HG03571 (cell line): ENCODE measurements at regions not wholly inside any gene's neighbourhood (a gene's known extent, or its start where the extent isn't known, plus 50 kb on each side); places are given as distances from the start of the nearest gene placed in this dataset.
"Not testable (repeated sequence)": the region's sequence is repeated elsewhere in the genome, so short reads cannot be mapped to it uniquely, and the experiment has no call there.

Source experiments
- ATAC-seq: cut with Tn5 transposase; IDR thresholded peaks from one replicate; pipeline ENCODE4 v1.9.1; 2021; ENCODE audit not compliant: unreplicated experiment

DNA sequence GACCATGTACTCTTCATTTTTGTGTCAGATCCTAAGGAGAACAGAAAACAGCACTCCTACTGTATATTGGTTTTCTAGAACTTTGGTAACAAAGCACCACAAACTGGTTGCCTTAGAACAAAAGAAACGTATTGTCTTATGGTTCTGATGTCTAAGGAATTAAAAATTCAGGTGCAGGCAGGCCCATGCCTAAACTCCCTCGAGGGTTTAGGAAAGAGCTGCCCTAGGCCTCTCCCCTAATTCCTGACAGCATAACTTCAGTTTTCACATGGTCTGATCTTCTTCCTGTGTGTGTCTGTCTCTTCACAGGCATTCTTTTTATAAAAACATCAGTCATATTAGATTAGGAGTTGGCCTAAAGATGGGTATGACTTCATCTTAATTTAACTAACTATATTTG, 1093.6 kb downstream of the TECRL start:
- no peak for ATAC-seq

DNA sequence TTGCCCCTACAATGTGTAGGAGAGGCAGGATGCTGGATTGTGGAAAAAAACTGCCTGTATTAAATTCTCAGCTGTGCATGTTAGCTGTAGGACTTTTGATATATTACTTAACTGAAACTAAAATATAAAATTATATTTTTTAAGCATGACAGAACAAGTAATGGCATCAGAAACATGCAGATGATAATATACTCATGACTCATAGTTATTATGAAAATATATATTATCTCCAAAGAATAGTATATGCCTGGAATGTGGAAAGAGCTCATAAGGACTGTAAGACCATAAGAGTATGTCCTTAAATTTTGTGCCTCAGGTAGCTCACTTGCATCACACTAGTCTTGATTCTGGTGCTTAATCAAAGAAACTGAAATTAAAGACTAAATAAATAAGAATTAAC, 1100.6 kb downstream of the TECRL start:
- ATAC-seq, result no peak

DNA sequence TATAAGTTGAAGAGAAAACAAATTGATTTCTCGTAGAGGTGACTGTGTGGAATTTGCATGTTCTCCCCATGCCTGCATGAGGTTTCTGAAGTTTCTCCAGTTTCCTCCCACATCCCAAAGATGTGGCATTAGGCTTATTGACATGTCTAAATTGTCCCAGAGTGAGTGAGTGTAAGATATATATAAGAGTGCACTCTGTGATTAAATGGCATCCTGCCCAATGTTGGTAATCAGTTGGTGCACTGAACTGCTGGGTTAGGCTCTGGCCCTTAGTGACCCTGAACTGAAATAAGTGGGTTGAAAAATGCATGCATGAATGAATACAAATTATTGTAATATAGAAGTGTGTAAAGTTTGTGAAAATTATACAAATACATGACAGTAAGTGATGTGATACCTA, 1106.5 kb downstream of the TECRL start:
- no peak for ATAC-seq

DNA sequence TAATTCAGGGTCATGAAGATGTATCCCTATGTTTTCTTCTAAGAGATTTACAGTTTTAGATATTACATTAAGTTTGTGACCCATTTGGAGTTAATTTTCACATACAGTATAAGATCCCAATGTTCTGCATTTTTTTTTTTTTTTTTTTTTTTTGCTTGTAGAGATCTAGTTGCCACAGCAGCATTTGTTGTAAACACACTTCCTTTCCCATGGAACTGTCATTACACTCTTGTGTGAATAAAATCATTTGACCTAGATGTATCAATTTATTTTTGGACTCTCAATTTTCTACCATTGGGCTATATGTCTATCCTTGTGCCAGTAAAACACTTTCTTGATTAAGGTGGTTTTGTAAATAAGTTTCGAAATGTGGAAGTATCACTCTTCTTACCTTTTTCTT, 1107.2 kb downstream of the TECRL start:
- ATAC-seq, result no peak

DNA sequence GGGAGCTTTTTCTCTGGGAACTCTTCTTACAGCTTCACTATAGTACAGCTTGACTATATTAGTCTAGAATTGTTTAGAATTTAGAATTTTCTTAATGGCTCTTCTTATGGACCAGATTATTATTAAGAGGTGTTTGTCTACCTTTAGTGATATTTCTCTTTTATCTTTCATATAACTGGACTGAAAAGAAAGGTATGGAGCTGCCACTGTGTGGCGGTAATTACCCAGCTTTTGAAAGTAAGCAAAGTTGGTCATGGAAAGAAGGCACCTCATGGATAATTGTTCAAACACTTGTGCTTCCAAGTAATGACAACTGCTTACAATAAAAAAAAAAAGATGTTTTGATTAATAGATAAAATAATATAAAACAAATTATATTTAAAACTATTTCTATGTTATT, 1112.5 kb downstream of the TECRL start:
- no peak for ATAC-seq

DNA sequence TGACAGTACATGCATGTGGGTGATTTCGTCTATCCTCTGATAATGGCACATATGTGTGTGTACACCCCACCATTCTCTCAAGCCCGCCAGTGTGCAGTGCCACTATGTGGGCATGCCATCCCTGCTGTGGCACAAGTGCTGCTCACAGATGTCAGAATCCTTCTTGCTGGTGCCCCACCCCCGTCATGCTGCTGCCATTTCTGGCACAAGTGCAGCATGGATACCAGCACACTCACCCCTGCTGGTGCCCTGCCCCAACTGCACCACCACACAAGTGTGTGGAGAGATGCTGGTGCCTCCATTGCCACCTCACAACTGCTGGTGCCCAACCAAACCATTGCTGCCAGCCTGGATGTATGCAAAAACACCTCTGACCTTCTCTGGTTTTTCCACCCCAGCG, 1133.8 kb downstream of the TECRL start:
- no peak for ATAC-seq

DNA sequence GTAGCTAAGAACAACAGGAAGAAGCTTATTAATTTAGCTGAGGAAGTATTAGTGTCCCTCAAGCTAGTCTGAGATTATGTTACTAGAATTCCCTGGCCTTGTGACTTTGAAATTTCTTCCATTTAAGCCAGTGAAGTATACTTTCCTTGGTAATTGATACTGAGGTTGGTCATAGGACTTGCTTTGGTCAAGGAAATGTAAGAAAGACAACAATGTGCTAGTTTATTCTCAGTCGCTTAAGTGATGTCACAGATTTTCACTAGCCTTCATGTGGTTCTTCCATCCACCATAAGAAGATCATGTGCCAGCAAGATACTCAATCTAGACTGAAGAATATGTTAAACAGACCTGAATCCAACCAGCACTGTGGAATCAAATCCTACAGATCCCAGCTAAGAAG, 1140.1 kb downstream of the TECRL start:
- no peak for ATAC-seq

DNA sequence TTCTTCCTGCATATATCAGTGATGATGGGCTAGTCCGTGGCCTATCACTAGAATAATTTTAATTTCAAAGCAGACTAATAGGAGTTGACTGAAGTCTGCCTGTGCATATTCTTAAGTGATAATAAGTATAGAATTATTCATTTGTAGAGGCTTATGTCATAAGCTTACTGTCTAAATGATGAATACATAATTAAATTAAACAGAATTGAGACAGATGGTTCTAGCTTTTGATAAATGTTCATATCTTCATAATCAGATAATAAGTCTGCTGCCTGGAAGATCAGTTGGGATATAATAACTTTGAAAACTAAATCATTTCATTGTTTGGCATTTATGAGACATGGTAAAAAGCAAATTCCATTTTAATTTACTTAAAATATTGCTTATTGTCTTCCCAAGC, 1175.6 kb downstream of the TECRL start:
- ATAC-seq, result no peak

DNA sequence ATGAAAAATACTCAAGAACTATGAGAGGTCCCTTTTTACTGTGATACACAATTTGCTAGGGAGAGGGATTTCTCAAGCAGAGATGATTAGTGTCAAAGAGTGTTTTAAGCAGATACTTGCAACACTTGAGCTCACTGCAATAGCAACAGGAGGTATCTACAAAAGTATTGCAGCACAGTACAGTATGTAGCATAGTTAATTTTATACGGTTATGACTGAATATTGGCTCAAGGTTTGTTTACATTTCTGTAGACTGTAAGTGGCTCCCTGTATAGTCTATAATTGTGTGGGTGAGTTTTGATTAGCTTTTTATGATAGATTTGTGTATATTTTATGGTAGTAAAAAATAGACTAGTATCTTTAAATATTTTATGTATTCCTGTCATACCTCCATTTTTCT, 1177.2 kb downstream of the TECRL start:
- ATAC-seq, result no peak

DNA sequence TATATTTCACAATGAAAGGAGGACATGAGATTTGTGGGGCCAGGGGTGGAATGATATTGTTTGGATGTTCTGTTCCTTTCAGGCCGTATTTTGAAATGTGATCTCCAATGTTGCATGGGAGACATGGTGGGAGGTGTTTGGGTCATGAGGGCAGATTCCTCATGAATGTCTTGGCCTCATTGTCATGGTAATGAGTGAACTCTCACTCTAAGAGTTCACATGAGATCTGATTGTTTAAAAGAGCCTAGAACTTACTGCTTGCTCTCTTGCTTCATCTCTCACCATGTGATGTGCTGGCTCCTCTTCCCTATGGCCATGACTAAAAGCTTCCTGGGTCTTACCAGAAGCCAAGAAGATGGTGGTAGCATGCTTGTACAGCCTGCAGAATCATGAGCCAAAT, 1183.0 kb downstream of the TECRL start:
- no peak for ATAC-seq

DNA sequence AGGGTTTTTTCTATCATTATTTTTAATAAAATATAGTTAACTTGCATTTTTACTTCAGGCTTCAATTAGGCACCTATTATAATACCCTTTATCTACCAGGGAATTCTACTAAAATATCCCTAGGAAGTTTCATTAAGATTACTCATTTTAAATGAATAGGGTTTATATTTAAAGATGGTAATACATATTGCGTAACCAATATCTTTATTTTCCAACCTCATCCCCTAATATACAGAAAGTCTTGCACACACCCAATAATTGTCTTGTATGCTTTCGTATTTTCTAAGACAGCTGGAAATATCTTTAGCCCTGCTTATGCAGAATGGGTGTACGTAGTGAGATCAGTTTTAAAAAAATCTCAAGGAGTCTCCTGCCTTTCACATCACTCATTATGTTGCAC, 1186.8 kb downstream of the TECRL start:
- no peak for ATAC-seq

DNA sequence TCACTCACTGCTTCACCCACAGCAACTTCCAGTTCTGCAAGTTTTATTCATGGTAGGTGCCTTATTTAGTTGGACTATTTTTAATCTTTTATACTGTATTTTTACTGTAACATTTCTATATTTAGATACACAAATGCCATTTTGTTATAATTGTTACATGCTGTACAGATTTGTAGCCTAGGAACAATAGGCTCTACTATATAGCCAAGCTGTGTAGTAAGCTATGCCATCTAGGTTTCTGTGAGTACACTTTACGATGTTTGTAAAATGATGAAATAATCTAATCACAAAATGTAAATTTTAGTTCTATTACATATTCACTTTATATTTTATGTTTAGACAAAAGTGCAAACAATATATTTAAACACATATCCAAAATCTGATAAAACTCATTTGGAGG, 1187.8 kb downstream of the TECRL start:
- no peak for ATAC-seq

DNA sequence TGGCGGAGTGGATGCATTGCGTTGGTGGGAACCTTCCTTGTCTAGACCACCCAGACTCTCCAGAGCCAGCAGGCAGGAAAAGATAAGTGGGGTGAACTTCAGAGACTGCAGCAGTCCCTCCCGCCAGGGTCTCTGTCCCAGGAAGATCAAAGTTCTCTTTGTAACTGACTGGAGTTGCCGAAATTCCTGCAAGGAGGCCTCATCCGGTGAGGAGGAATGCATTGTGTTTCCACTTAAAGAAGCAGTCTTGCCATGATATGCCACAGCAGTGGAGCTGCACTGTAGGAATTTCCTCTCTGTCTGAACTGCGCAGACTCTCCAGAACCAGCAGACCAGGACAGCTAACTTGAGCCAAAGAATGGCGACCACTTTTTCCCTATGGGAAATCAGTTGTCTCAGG, 1190.4 kb downstream of the TECRL start:
- no peak for ATAC-seq

DNA sequence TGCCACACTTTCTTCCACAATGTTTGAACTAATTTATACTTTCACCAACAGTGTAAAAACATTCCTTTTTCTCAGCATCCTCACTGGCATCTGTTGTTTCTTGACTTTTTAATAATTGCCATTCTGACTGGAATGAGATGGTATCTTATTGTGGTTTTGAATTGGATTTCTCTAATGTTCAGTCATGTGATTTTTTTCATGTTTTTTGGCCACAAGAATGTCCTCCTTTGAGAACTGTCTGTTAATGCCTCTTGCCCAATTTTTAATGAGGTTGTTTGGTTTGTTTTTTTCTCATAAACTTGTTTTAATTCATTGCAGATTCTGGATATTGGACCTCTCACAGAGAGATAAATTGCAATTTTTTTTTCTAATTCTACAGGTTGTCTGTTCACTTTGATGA, 1195.2 kb downstream of the TECRL start:
- ATAC-seq, result no peak

DNA sequence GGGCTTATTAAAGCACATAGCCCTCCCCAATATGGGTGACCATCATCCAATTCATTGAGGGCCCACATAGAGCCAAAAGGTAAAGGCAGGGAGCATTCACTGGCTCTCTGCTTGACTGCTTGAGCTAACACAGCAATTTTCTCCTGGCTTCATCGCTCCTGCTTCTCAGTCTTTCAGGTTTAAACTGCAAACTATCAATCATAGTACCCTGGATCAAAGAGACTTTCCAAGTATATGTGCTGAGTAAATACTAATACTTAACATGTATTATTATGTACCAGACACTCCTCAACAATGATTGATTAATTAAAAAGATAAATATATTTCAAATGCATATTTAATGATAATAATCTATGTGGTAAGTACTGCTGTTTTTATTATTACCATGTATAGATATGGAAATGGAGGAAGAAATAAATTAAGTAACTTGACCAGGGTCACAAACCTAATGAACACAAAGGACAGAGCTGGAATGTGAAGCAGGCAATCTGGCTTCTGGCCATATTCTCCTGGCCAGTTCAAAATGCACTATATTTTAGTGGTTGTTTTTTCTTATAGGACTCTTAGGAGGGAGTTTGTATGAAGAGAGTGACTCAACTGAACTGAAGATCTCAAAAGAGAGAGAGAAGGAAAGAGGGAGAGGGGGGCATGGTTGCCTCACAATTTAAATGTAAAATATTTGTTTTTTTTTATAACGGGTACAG, 1197.3 kb downstream of the TECRL start:
- no peak for ATAC-seq

DNA sequence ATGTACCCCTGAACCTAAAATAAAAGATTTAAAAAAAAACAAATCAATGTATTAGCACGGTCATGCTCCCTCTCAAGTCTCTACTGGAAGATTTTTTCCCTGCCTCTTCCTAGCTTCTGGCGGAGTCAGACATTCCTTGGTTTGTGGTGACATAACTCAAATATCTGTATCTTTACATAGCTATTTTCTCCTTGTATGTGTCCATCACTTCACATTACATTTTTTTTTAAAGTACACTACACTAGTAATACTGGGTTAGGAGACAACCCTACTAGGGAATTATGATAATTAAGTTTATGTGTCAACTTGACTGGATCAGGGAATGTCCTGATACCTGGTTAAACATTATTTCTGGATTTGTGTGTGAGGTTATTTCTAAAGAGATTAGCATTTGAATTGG, 1197.9 kb downstream of the TECRL start:
- no peak for ATAC-seq

DNA sequence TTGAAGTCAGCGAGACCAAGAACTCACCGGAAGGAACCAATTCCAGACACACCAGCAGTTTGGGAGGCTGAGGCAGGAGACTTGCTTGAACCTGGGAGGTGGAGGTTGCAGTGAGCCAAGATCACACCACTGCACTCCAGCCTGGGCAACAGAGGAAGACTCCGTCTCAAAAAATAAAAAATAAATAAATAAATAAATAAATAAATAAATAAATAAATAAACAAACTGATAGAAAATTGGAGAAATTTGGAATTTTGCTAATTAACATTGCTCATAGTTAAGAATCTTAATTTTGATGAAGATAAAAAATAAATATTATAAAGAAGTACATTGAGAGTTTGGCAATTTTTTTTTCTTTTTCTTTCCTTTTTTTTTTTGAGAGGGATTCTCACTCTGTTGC, 1216.2 kb downstream of the TECRL start:
- not testable (repeated sequence) for ATAC-seq

DNA sequence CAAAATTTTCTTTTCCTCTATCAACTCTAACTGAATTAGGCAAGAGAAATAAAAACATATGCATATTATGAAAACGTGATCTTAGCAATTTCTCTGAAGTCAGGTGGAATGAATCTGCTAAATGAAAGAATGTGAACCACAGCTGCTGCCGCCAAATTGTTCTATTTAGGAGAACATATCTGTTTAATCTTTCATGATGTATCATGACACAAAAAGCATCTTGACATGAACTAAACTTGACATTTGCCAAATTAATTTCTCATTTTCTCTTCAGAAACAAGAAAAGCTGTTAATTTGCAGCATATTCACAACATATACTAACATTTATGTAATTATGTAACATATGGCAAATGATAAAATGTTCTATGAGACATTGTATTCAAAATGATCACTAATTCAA, 1237.9 kb downstream of the TECRL start:
- no peak for ATAC-seq

DNA sequence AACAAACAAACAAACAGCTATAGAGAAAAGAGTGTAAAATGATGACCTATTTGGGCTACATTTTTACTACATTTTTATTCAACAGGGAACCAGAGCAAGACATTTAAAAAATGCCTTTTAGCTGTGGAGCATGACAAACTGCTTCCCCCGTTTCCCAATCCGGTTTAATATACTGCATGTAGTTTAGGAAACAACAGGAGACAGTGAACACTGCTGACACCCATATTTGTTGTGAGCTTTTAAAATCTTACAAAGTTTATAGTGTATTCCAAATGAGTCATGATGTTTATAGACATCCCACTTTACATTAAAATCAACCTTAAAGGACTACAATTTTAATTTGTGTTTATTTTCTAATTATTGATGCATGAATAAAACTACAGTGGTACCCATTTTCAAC, 1238.3 kb downstream of the TECRL start:
- no peak for ATAC-seq

DNA sequence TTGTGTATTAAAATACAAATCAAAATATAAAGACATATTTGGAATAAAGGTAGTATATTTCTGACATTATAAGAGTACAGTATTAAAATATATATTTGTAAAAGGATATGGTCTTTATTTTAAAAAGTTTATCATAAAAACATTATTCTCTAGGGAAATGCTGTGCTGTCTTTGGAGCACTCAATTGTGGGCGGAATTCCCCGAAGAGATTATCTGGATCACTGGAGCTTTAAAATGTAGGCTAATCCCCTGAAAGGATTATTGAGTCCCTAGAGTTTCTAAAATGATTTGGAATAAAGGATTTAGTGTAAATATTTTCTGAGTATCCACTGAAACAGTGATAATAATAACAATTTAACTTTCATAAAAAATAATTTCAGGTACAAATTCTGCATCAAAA, 1239.4 kb downstream of the TECRL start:
- ATAC-seq, result no peak

DNA sequence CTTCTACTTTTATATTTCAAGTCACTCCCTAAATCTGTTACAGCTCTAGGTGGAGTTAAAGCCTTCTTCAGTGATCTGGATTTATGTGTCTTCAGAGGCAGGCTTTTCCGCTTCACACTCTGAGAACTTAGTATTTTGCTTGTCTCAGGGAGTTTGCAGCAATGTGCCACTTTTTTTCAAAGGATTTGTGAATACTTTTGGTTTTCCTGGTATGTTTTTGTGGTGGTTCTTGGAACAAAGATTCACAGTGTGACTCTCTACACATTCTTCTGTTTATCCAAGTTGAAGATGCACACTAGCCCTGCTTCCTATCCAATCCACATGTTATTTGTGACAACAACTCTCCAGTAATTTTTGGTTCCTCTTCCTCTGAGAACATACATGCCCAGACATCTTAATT, 1253.7 kb downstream of the TECRL start:
- no peak for ATAC-seq

DNA sequence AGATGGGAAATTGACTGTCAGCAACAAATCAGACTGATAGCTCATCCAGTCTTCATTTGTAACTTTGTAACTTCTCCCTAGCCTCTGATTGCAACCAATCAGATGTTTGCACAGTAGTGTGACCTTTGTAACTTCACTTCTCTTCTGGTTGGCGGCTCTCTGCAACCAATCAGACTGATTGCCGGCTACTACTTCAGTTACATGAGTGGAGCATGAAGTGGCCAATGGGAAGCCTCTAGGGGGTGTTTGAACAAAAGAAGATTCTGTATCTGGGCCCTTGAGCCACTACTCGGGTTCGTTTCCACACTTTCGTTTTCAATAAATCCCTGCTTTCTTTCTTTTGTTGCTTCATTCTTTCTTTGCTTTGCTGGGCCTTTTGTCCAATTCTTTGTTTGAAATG, 1285.8 kb downstream of the TECRL start:
- no peak for ATAC-seq

DNA sequence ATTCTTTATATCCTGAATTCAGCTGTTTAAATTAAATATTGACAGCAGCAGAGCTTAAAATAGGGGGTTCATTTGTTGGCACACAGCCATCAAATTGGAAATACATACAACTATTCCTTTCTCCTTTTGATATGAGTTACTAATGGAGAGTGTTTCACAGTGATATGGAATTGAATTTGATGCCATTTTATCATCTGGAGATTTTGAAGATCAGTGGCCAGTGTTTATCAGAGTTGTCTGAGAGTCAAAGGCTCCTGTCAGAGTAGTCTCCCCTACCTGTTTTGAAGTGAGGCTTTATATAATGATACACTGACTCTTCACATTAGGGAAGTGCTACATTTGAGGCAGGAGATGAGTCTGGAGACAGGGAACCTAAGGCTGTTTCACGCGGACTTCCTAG, 1286.3 kb downstream of the TECRL start:
- ATAC-seq, result no peak

DNA sequence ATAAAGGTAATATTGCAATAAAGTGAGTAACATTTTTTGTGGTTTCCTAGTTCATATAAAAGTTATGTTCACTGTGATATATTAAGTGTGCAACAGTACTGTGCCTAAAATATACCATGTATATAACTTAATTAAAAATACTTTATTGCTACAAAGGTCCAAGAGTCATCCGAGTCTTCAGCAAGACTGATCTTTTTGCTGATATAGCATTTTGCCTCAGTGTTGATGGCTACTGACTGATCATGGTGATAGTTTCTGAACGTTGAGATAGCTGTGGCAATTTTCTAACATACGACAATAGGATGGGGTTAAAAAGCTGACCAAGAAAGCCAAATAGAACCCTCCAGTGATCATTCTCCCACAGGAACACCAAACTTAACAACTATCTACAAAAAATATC, 1302.7 kb downstream of the TECRL start:
- no peak for ATAC-seq
